Osteocyte (in vitro differentiated cells): ENCODE measurements at regions not wholly inside any gene's neighbourhood (a gene's known extent, or its start where the extent isn't known, plus 50 kb on each side); places are given as distances from the start of the nearest gene placed in this dataset.

Source experiments
- DNase-seq: peaks from one replicate; pipeline ENCODE4 v3.0.0; 2021; ENCODE audit warnings: mixed read lengths; ENCODE audit not compliant: unreplicated experiment; ENCODE audit errors: extremely low spot score
- H3K27ac Mint-ChIP-seq: one replicate; pipeline ENCODE4 v1.8.0; 2021; ENCODE audit warnings: mild to moderate bottlenecking, mixed read lengths; ENCODE audit not compliant: unreplicated experiment
- H3K27me3 Mint-ChIP-seq: one replicate; pipeline ENCODE4 v1.8.0; 2021; ENCODE audit warnings: mixed read lengths; ENCODE audit not compliant: unreplicated experiment
- H3K36me3 Mint-ChIP-seq: one replicate; pipeline ENCODE4 v1.8.0; 2021; ENCODE audit warnings: mixed read lengths; ENCODE audit not compliant: unreplicated experiment
- H3K4me1 Mint-ChIP-seq: one replicate; pipeline ENCODE4 v1.8.0; 2021; ENCODE audit warnings: mixed read lengths; ENCODE audit not compliant: unreplicated experiment
- H3K4me3 Mint-ChIP-seq: one replicate; pipeline ENCODE4 v1.8.0; 2021; ENCODE audit warnings: mild to moderate bottlenecking, moderate library complexity, mixed read lengths; ENCODE audit not compliant: unreplicated experiment
- H3K9me3 Mint-ChIP-seq: one replicate; pipeline ENCODE4 v1.8.0; 2021; ENCODE audit warnings: mixed read lengths; ENCODE audit not compliant: unreplicated experiment
- CTCF ChIP-seq: fragments of 200-600 bp; sonication (generic); IDR thresholded peaks from 2 replicates; pipeline ENCODE4 v1.5.0; 2021; ENCODE audit warnings: antibody characterized with exemption, mild to moderate bottlenecking, moderate library complexity

GRCh38 chr1:189921613-189922012 lies 556.1 kb downstream of the BRINP3 start:
- H3K9me3 Mint-ChIP-seq, result peaks cover 20% of the 10 kb centered on the region
- peaks cover 3% of the 10 kb centered on the region for H3K4me1 Mint-ChIP-seq
- H3K27ac Mint-ChIP-seq, result no peak overlapping the region
- H3K36me3 Mint-ChIP-seq, result peaks cover 4% of the 10 kb centered on the region
- no peak overlapping the region for H3K4me3 Mint-ChIP-seq
- no peak for TF ChIP-seq CTCF
- no peaks in the 10 kb centered on the region for H3K27me3 Mint-ChIP-seq
- no peak for DNase-seq

- H3K9me3 Mint-ChIP-seq, result peaks cover 32% of the 10 kb centered on the region
- H3K36me3 Mint-ChIP-seq, result peaks cover 8% of the 10 kb centered on the region
- no peak for DNase-seq
- H3K27me3 Mint-ChIP-seq, result no peaks in the 10 kb centered on the region
- H3K4me1 Mint-ChIP-seq, result peaks cover 3% of the 10 kb centered on the region
- H3K4me3 Mint-ChIP-seq, result no peak overlapping the region
- no peak overlapping the region for H3K27ac Mint-ChIP-seq
- TF ChIP-seq CTCF, result no peak
Observed at GRCh38 chr1:189927641-189928040, 550.0 kb downstream of the BRINP3 start.

GRCh38 chr1:189929501-189930099 lies 548.1 kb downstream of the BRINP3 start:
- Mint-ChIP-seq H3K9me3 (peaks cover 29% of the 10 kb centered on the region), H3K27ac (no peak overlapping the region), H3K4me1 (no peaks in the 10 kb centered on the region)

GRCh38 chr1:189936861-189937260 lies 540.8 kb downstream of the BRINP3 start:
- Mint-ChIP-seq H3K27me3 (no peaks in the 10 kb centered on the region), H3K4me3 (no peak overlapping the region), H3K9me3 (peaks cover 11% of the 10 kb centered on the region), H3K36me3 (peaks cover 2% of the 10 kb centered on the region), H3K27ac (no peak overlapping the region), H3K4me1 (no peaks in the 10 kb centered on the region)
- no peak for DNase-seq
- TF ChIP-seq CTCF, result no peak

More at GRCh38 chr1:189929501-189930099, 548.1 kb downstream of the BRINP3 start:
- Mint-ChIP-seq H3K36me3 (peaks cover 4% of the 10 kb centered on the region), H3K4me3 (no peak overlapping the region), H3K27me3 (no peaks in the 10 kb centered on the region)
- TF ChIP-seq CTCF, result no peak
- DNase-seq, result no peak

- no peak overlapping the region for H3K27ac Mint-ChIP-seq
- DNase-seq, result no peak
- H3K36me3 Mint-ChIP-seq, result no peaks in the 10 kb centered on the region
- H3K4me1 Mint-ChIP-seq, result no peaks in the 10 kb centered on the region
- no peak overlapping the region for H3K4me3 Mint-ChIP-seq
- H3K9me3 Mint-ChIP-seq, result no peaks in the 10 kb centered on the region
- H3K27me3 Mint-ChIP-seq, result no peaks in the 10 kb centered on the region
- TF ChIP-seq CTCF, result no peak
Observed at GRCh38 chr1:189939967-189940366, 537.7 kb downstream of the BRINP3 start.
